ENCODE measurements at regions not wholly inside any gene's neighbourhood (a gene's known extent, or its start where the extent isn't known, plus 50 kb on each side); places are given as distances from the start of the nearest gene placed in this dataset.

DNA sequence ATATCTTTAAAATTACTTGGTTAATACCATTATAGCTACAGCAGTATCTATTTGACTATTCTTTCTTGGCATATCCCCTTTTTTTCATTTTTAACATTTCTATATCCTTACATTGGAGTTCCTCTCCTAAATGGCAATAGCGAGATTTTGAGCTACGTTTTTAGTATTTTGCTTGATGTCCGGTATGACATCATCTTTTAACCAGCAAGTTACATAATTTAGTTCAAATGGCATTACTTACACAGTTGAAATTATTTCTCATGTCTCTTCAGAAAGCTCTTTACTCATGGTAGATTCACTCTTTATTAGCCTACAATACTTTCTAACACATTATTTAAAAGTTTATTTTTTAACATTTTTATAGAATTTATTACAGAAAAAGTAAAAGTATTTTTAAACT, 701.7 kb upstream of the EPHA7 start:
- intact Hi-C loops (cut with DNase I), result no loop called here
- H3K27ac ChIP-seq, result no peak overlapping the region
- WGBS, 3 donors, result 84 to 88% (median 85%) methylated on average over 3 of the region's 3 CpGs

DNA sequence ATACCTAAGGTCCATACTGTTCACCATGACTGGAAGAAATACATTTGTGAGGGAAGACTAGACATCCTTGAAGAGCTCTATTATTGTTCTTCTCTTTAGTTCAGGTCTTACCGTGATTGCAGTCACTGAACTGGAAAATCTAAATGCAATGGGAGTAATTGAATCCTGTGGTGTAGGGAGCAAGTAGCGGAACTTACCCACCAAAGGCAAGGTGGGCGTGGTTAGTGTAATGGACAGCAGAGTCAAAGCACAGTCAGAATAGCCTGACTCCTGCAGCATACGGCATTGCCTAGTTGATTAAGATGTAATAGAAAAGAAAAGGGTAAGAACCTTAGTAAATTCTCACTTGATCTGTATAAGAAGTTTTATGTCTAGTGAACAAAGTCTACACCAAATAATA, 679.7 kb upstream of the EPHA7 start:
- Histone ChIP-seq H3K4me1 (ENCODE audit: insufficient read depth) (no peaks in the 10 kb centered on the region), H3K27me3 (no peaks in the 10 kb centered on the region), H3K36me3 (no peaks in the 10 kb centered on the region), H3K9me3 (no peaks in the 10 kb centered on the region), H3K27ac (no peak overlapping the region), H3K4me3 (no peak overlapping the region)
- no peak for TF ChIP-seq EP300 (IDR thresholded peaks at IDR 0.05)
- TF ChIP-seq, protein P1, sequence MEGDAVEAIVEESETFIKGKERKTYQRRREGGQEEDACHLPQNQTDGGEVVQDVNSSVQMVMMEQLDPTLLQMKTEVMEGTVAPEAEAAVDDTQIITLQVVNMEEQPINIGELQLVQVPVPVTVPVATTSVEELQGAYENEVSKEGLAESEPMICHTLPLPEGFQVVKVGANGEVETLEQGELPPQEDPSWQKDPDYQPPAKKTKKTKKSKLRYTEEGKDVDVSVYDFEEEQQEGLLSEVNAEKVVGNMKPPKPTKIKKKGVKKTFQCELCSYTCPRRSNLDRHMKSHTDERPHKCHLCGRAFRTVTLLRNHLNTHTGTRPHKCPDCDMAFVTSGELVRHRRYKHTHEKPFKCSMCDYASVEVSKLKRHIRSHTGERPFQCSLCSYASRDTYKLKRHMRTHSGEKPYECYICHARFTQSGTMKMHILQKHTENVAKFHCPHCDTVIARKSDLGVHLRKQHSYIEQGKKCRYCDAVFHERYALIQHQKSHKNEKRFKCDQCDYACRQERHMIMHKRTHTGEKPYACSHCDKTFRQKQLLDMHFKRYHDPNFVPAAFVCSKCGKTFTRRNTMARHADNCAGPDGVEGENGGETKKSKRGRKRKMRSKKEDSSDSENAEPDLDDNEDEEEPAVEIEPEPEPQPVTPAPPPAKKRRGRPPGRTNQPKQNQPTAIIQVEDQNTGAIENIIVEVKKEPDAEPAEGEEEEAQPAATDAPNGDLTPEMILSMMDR (IDR thresholded peaks at IDR 0.05), result no peak
- no peak for TF ChIP-seq POLR2A (IDR thresholded peaks at IDR 0.05)
- WGBS, 3 donors, result 87 to 94% (median 88%) methylated on average over 4 of the region's 4 CpGs
- intact Hi-C loops (cut with DNase I), result no loop called here
- no peak for DNase-seq

More for the DNA sequence above, 701.7 kb upstream of the EPHA7 start:
- Histone ChIP-seq H3K36me3 (no peaks in the 10 kb centered on the region), H3K4me1 (ENCODE audit: insufficient read depth) (no peaks in the 10 kb centered on the region), H3K27me3 (no peaks in the 10 kb centered on the region), H3K4me3 (no peak overlapping the region), H3K9me3 (no peaks in the 10 kb centered on the region)
- no peak for DNase-seq
- TF ChIP-seq, protein P1 (IDR thresholded peaks at IDR 0.05), result no peak
- TF ChIP-seq EP300 (IDR thresholded peaks at IDR 0.05), result no peak
- TF ChIP-seq POLR2A (IDR thresholded peaks at IDR 0.05), result no peak

DNA sequence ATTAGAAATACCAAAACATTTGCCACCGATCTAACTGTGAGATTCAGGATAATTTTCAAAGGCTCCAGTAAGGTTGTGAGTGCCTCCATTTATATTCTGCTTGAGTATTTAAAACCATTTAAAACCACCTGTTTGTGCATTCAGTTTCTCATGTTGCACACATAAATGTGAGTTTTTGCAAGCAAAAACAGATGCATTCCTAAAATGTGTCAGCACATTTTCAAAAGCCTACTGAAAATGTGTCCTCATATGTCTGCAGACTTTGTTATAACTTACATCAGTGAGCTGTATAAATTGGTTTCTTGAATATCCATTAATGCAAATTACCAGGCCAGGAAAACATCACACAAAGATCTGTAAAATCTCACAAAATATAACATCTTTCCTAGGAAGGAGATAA, 676.6 kb upstream of the EPHA7 start:
- Histone ChIP-seq H3K27ac (no peak overlapping the region), H3K9me3 (no peaks in the 10 kb centered on the region), H3K4me1 (ENCODE audit: insufficient read depth) (no peaks in the 10 kb centered on the region), H3K27me3 (no peaks in the 10 kb centered on the region), H3K36me3 (no peaks in the 10 kb centered on the region), H3K4me3 (no peak overlapping the region)
- 39 to 87% (median 49%) methylated on average over 1 of the region's 1 CpG for WGBS, 3 donors
- intact Hi-C loops (cut with DNase I), result no loop called here
- DNase-seq, result no peak
- TF ChIP-seq, protein P1 (IDR thresholded peaks at IDR 0.05), result no peak
- TF ChIP-seq EP300 (IDR thresholded peaks at IDR 0.05) (no peak), POLR2A (IDR thresholded peaks at IDR 0.05) (no peak)

DNA sequence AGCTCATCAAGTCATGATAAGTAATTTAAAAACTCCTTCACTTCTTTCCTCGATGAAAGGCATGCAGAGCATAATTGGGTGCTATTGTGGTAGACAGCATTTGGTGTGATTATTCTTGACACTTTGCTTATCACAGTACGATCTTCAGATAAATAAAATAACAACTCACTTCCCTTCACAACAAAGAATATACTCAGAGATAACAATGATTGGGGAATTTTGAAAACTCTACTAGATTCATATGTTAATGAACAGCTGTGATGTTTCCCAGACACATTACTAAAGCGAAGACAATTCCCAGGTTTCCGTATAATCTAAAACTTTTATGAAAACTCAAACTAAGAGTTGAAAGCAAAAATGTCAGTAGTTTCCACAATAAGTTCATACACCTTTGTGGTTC, 670.6 kb upstream of the EPHA7 start:
- Histone ChIP-seq H3K36me3 (no peaks in the 10 kb centered on the region), H3K27ac (no peak overlapping the region), H3K9me3 (no peaks in the 10 kb centered on the region), H3K27me3 (no peaks in the 10 kb centered on the region), H3K4me3 (no peak overlapping the region), H3K4me1 (ENCODE audit: insufficient read depth) (no peaks in the 10 kb centered on the region)
- TF ChIP-seq, protein P1 (IDR thresholded peaks at IDR 0.05), result no peak
- TF ChIP-seq POLR2A (IDR thresholded peaks at IDR 0.05) (no peak), EP300 (IDR thresholded peaks at IDR 0.05) (no peak)
- intact Hi-C loops (cut with DNase I), result no loop called here
- DNase-seq, result no peak
- 53 to 65% (median 54%) methylated on average over 4 of the region's 4 CpGs for WGBS, 3 donors

DNA sequence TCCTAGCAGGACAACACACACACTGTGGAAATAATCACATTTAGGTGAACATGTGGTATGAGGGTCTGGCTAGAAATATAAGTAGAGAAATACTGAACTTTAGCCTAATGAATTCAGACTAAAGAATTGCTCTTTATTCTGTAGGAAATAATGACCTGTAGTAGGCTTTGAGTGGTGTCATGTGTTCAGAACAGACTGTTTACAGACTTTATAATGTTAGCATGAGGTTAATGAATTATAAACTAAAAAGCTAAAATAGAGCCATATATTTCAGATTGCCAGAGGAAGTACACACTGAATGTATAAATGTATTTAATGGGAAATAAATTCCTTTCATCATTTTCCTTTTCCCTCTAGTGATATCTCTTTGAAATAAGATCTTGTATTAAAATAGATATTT, 669.5 kb upstream of the EPHA7 start:
- DNase-seq, result no peak
- Histone ChIP-seq H3K27me3 (no peaks in the 10 kb centered on the region), H3K27ac (no peak overlapping the region), H3K4me1 (ENCODE audit: insufficient read depth) (no peaks in the 10 kb centered on the region), H3K36me3 (no peaks in the 10 kb centered on the region), H3K4me3 (no peak overlapping the region), H3K9me3 (no peaks in the 10 kb centered on the region)
- TF ChIP-seq POLR2A (IDR thresholded peaks at IDR 0.05) (no peak), EP300 (IDR thresholded peaks at IDR 0.05) (no peak)
- TF ChIP-seq, protein P1 (IDR thresholded peaks at IDR 0.05), result no peak
- intact Hi-C loops (cut with DNase I), result no loop called here

All from ovary (tissue), 7 donors.